GM13976 (cell line): ENCODE measurements at regions not wholly inside any gene's neighbourhood (a gene's known extent, or its start where the extent isn't known, plus 50 kb on each side); places are given as distances from the start of the nearest gene placed in this dataset.

ENCODE experiments used
- DNase-seq: peaks from one replicate; pipeline ENCODE4 v3.0.0; 2012; ENCODE audit warnings: low spot score
- in situ Hi-C: fragments of 300-500 bp; cut with MboI; formaldehyde crosslinking; loops from one replicate; pipeline ENCODE4 v1.12.0; 2022; ENCODE audit warnings: low sequenced_read_pairs, mixed read lengths, inconsistent platforms; ENCODE audit not compliant: unreplicated experiment
- TF ChIP-seq, protein P1 (sequence below): IDR thresholded peaks from 2 replicates; pipeline ENCODE4 v1.5.1; 2012; ENCODE audit warnings: borderline replicate concordance, mild to moderate bottlenecking; ENCODE audit not compliant: insufficient read depth; ENCODE audit errors: extremely low read depth, missing control alignments, control extremely low read depth

DNA sequence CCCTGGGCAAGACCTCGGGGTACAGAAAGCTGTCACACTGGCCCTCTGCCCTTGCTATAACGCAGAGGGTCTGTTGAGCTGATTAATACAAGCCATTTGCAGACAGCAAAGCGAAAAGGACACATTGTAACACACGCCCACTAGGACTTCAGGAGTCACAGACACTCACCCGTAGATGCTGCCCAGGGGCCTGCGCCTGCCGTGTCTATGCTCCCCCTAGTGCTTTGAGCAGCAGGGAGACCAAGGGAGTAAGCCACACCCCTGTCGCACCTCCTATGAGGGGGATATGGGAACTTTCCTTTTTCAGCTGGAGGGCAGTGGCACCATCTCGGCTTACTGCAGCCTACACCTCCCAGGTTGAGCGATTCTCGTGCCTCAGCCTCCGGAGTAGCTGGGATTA is 1930.2 kb downstream of the OLFM4 start:
- in situ Hi-C loops = no loop called here
- no peak for DNase-seq
- TF ChIP-seq, protein P1, sequence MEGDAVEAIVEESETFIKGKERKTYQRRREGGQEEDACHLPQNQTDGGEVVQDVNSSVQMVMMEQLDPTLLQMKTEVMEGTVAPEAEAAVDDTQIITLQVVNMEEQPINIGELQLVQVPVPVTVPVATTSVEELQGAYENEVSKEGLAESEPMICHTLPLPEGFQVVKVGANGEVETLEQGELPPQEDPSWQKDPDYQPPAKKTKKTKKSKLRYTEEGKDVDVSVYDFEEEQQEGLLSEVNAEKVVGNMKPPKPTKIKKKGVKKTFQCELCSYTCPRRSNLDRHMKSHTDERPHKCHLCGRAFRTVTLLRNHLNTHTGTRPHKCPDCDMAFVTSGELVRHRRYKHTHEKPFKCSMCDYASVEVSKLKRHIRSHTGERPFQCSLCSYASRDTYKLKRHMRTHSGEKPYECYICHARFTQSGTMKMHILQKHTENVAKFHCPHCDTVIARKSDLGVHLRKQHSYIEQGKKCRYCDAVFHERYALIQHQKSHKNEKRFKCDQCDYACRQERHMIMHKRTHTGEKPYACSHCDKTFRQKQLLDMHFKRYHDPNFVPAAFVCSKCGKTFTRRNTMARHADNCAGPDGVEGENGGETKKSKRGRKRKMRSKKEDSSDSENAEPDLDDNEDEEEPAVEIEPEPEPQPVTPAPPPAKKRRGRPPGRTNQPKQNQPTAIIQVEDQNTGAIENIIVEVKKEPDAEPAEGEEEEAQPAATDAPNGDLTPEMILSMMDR = no peak

GRCh38 chr13:54965881-54966280 is 1937.3 kb downstream of the OLFM4 start:
- in situ Hi-C loops = no loop called here
- TF ChIP-seq, protein P1 = no peak
- DNase-seq = no peak

GRCh38 chr13:54972838-54973237 is 1944.2 kb downstream of the OLFM4 start:
- DNase-seq = no peak
- in situ Hi-C loops = no loop called here
- TF ChIP-seq, protein P1 = no peak

- in situ Hi-C loops = no loop called here
- no peak for DNase-seq
- TF ChIP-seq, protein P1 = no peak
Measured at GRCh38 chr13:54975676-54976075, 1947.1 kb downstream of the OLFM4 start.

GRCh38 chr13:54980651-54981050 is 1952.0 kb downstream of the OLFM4 start:
- DNase-seq = no peak
- in situ Hi-C loops = no loop called here
- TF ChIP-seq, protein P1 = no peak

DNA sequence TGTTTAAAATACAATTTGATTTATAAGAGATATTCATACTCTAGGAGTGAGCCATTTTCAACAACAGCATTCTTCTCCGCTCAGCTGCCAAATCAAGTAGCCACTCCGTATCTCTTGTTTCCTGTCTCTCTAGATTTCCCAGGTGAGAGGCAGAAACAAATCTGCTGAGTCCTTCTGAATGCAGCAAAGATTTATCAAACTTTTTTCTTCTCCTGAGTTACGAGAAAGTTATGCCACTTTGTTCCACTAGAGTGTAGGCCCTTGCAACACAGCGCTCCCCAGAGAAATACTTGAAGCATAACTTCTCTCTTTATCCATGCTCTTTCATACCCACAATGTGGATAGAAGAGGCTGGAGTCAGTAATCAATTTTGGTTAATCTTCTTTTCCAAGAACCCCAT is 1960.8 kb downstream of the OLFM4 start:
- in situ Hi-C loops = no loop called here
- DNase-seq = no peak
- TF ChIP-seq, protein P1 = no peak

DNA sequence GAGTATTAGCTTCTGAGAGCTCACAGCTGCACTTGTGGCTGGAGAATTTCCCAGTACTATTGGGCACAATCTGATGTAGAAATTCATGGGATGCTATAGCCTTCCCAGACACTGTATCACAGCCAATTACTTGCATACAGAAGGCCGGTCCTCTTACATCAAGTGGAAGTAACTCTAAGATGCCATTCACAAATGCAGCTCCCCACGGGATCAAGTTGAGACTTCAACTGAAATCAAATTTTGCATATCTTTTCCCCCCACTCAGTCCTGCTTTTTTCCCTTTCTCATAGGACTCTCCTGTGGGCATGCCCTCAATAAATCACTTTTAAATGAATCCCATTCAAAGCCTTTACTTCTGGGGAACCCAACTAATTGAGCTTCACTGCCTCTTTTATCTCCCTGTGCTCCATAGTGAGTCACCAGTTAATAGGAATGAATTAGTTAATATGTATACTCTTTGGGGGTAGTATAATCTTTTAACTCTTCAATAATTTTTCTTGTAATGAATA is 1970.8 kb downstream of the OLFM4 start:
- TF ChIP-seq, protein P1 = no peak
- no peak for DNase-seq
- in situ Hi-C loops = no loop called here
